ENCODE measurements at regions not wholly inside any gene's neighbourhood (a gene's known extent, or its start where the extent isn't known, plus 50 kb on each side); places are given as distances from the start of the nearest gene placed in this dataset.

DNA sequence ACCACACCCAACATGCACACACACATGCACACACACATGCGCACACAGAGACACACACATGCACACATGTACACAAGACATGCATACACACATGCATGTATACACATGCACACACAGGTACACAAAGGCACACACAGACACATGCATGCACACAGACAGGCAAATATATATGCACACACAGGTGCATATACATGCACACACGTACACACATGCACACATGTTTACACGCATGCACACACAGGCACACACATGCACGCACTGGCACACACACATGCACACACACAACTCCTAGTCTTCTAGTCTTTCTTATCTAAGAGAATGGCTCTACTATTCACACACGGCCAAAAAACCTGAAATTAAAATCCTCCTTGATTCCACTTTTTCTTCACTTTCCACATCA is 222.7 kb upstream of the PLD5 start:
- H3K9me1 ChIP-seq (ENCODE audit: control insufficient read depth, extremely low read depth, insufficient read depth, low read length), result no peaks in the 10 kb centered on the region
- dilution Hi-C loops (cut with MboI; ENCODE audit: extremely low pct_ligation_motif_present, low sequenced_read_pairs), result no loop called here
- no peaks in the 10 kb centered on the region for H3K27me3 ChIP-seq (ENCODE audit: control insufficient read depth, extremely low read depth, insufficient read depth, low read length)
- no peaks in the 10 kb centered on the region for H3K4me1 ChIP-seq (ENCODE audit: control insufficient read depth, extremely low read depth, insufficient read depth, low read length)
- H4K20me1 ChIP-seq (ENCODE audit: control insufficient read depth, extremely low read depth, insufficient read depth, low read length), result no peaks in the 10 kb centered on the region
- TF ChIP-seq, protein P1, sequence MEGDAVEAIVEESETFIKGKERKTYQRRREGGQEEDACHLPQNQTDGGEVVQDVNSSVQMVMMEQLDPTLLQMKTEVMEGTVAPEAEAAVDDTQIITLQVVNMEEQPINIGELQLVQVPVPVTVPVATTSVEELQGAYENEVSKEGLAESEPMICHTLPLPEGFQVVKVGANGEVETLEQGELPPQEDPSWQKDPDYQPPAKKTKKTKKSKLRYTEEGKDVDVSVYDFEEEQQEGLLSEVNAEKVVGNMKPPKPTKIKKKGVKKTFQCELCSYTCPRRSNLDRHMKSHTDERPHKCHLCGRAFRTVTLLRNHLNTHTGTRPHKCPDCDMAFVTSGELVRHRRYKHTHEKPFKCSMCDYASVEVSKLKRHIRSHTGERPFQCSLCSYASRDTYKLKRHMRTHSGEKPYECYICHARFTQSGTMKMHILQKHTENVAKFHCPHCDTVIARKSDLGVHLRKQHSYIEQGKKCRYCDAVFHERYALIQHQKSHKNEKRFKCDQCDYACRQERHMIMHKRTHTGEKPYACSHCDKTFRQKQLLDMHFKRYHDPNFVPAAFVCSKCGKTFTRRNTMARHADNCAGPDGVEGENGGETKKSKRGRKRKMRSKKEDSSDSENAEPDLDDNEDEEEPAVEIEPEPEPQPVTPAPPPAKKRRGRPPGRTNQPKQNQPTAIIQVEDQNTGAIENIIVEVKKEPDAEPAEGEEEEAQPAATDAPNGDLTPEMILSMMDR (optimal IDR thresholded peaks at IDR 0.05 in 1 of 3, IDR thresholded peaks at IDR 0.05 in 1 of 3, conservative IDR thresholded peaks at IDR 0.05 in 1 of 3; ENCODE audit: extremely low read depth in 1 of 3, insufficient read depth in 2 of 3, low read length in 3 of 3), result no peak
- TF ChIP-seq EZH2 (IDR thresholded peaks at IDR 0.05; ENCODE audit: low read length), result no peak
- H3K36me3 ChIP-seq (ENCODE audit: control insufficient read depth in 2 of 2, extremely low read depth in 1 of 2, insufficient read depth in 2 of 2, low read length in 2 of 2), result no peaks in the 10 kb centered on the region
- H3K9ac ChIP-seq (ENCODE audit: control insufficient read depth, extremely low read depth, insufficient read depth, low read length), result no peak overlapping the region
- H3K9me3 ChIP-seq (ENCODE audit: control insufficient read depth, low read depth, low read length), result peaks cover 4% of the 10 kb centered on the region
- no peak for FAIRE-seq
- DNase-seq (ENCODE audit: low read depth, low spot score), result no peak
- no peak overlapping the region for H3K27ac ChIP-seq (ENCODE audit: control insufficient read depth, insufficient read depth, low read length)
- no peaks in the 10 kb centered on the region for H3K79me2 ChIP-seq (ENCODE audit: control insufficient read depth, insufficient read depth, low read length)
- no peak overlapping the region for H3K4me2 ChIP-seq (ENCODE audit: control insufficient read depth, extremely low read depth, insufficient read depth, low read depth, low read length)
- no peak overlapping the region for H3K4me3 ChIP-seq (ENCODE audit: control insufficient read depth in 2 of 3, extremely low read depth in 1 of 3, insufficient read depth in 2 of 3, low read depth in 1 of 3, low read length in 3 of 3)
- H2AFZ ChIP-seq (ENCODE audit: control insufficient read depth, low read length), result no peak overlapping the region

DNA sequence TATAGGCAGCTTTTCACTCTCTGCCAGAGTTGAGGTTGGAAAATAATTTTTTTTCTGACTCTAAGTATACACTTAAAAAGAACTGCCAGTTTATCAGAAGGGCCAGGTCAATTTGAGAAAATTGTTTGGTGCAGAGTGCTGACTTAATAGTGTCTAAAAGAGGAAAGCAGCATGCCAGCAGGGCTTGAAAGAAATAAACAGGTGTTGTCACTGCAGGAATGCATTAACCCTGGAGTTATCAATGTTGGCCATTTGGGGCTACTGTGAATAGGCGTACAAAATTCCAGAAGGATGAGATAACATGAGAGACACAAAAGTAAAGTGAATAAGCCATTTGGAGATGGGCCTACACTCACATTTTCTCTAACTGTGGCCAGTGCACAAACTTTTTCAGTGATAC is 220.6 kb upstream of the PLD5 start:
- Histone ChIP-seq H3K4me2 (ENCODE audit: control insufficient read depth, extremely low read depth, insufficient read depth, low read depth, low read length) (no peak overlapping the region), H3K27me3 (ENCODE audit: control insufficient read depth, extremely low read depth, insufficient read depth, low read length) (no peaks in the 10 kb centered on the region), H3K79me2 (ENCODE audit: control insufficient read depth, insufficient read depth, low read length) (no peaks in the 10 kb centered on the region), H2AFZ (ENCODE audit: control insufficient read depth, low read length) (no peak overlapping the region), H3K9me1 (ENCODE audit: control insufficient read depth, extremely low read depth, insufficient read depth, low read length) (no peaks in the 10 kb centered on the region), H4K20me1 (ENCODE audit: control insufficient read depth, extremely low read depth, insufficient read depth, low read length) (no peaks in the 10 kb centered on the region), H3K36me3 (ENCODE audit: control insufficient read depth in 2 of 2, extremely low read depth in 1 of 2, insufficient read depth in 2 of 2, low read length in 2 of 2) (no peaks in the 10 kb centered on the region), H3K9ac (ENCODE audit: control insufficient read depth, extremely low read depth, insufficient read depth, low read length) (no peak overlapping the region), H3K4me1 (ENCODE audit: control insufficient read depth, extremely low read depth, insufficient read depth, low read length) (no peaks in the 10 kb centered on the region), H3K4me3 (ENCODE audit: control insufficient read depth in 2 of 3, extremely low read depth in 1 of 3, insufficient read depth in 2 of 3, low read depth in 1 of 3, low read length in 3 of 3) (no peak overlapping the region), H3K27ac (ENCODE audit: control insufficient read depth, insufficient read depth, low read length) (no peak overlapping the region), H3K9me3 (ENCODE audit: control insufficient read depth, low read depth, low read length) (peaks cover 4% of the 10 kb centered on the region)
- DNase-seq (ENCODE audit: low read depth, low spot score) (no peak), FAIRE-seq (no peak)
- dilution Hi-C loops (cut with MboI; ENCODE audit: extremely low pct_ligation_motif_present, low sequenced_read_pairs), result no loop called here
- no peak for TF ChIP-seq EZH2 (IDR thresholded peaks at IDR 0.05; ENCODE audit: low read length)
- TF ChIP-seq, protein P1 (optimal IDR thresholded peaks at IDR 0.05 in 1 of 3, IDR thresholded peaks at IDR 0.05 in 1 of 3, conservative IDR thresholded peaks at IDR 0.05 in 1 of 3; ENCODE audit: extremely low read depth in 1 of 3, insufficient read depth in 2 of 3, low read length in 3 of 3), result no peak

All from keratinocyte (primary cell).